K562 (cell line): ENCODE measurements at regions not wholly inside any gene's neighbourhood (a gene's known extent, or its start where the extent isn't known, plus 50 kb on each side); places are given as distances from the start of the nearest gene placed in this dataset.

Experiments
- ATAC-seq: fragments of 200-7000 bp; cut with Tn5 transposase; 3 replicates; pipeline ENCODE4 v1.9.1; 2020; ENCODE audit warnings: moderate library complexity
- BruUV-seq: library from RNA; stranded (reverse); fragments of 400-500 nt; replicated peaks from 2 replicates; lab custom pipeline; 2021; lab: Mats Ljungman, UMichigan
- CTCF ChIA-PET: fragments of 300-600 bp; formaldehyde crosslinking; extraction: SDS; loops from one replicate; lab custom pipeline; 2021; ENCODE audit warnings: low intra/inter-chr PET ratio; lab: Yijun Ruan, JAX
- POLR2A ChIA-PET: fragments of 300-600, 350-650 bp; sonication (Branson Sonifier 250); formaldehyde crosslinking; extraction: SDS; loops from one replicate; lab custom pipeline; 2021; ENCODE audit warnings: antibody characterized with exemption, inconsistent platforms; lab: Yijun Ruan, JAX
- DNase-seq, 4 experiments: peaks; one replicate each; pipeline versions ENCODE4 v3.0.0 to v3.0.0-alpha.2; 2011 to 2018; ENCODE audit warnings: low spot score in 3 of 4, mixed read lengths in 3 of 4; ENCODE audit errors: extremely low read depth in 1 of 4
- FAIRE-seq: peaks from 2 replicates; lab custom pipeline; 2011; peaks lifted over from hg19 to GRCh38; lab: Jason Lieb, UNC
- H2AFZ ChIP-seq: 2 replicates; pipeline ENCODE4 v1.6.0; 2011; ENCODE audit warnings: low read depth, low read length, control low read depth, inconsistent platforms
- H3K27ac ChIP-seq: fragments of 200-600 bp; 3 replicates; pipeline ENCODE4 v1.8.0; 2011; ENCODE audit warnings: low read depth, mild to moderate bottlenecking, control low read depth, inconsistent platforms, low read length, moderate library complexity, mixed read lengths; ENCODE audit errors: extremely low read depth
- H3K27me3 ChIP-seq, 2 experiments: fragments of 300-600 bp in 1 of 2; 2 replicates in 1 of 2; 3 replicates in 1 of 2; pipeline versions ENCODE4 v1.6.0 to v1.8.0; 2011; ENCODE audit warnings: inconsistent platforms in 2 of 2, low read length in 2 of 2, mild to moderate bottlenecking in 1 of 2, mixed read lengths in 1 of 2, moderate library complexity in 1 of 2; ENCODE audit not compliant: control insufficient read depth in 2 of 2, insufficient read depth in 2 of 2
- H3K36me3 ChIP-seq: fragments of 300-600 bp; 3 replicates; pipeline ENCODE4 v1.8.0; 2011; ENCODE audit warnings: mild to moderate bottlenecking, low read length, inconsistent platforms; ENCODE audit not compliant: control insufficient read depth, insufficient read depth
- H3K4me1 ChIP-seq, 2 experiments: fragments of 200-600 bp in 1 of 2; replicated peaks in 1 of 2; 2 replicates in 1 of 2; 3 replicates in 1 of 2; pipeline versions ENCODE4 v1.5.1 to v1.8.0; 2011; ENCODE audit warnings: inconsistent platforms in 2 of 2, low read length in 2 of 2, mild to moderate bottlenecking in 1 of 2, mixed read lengths in 1 of 2, moderate library complexity in 1 of 2; ENCODE audit not compliant: control insufficient read depth in 2 of 2, insufficient read depth in 2 of 2
- H3K4me2 ChIP-seq: 2 replicates; pipeline ENCODE4 v1.6.1; 2011; ENCODE audit warnings: low read length, control low read depth, inconsistent platforms, mixed read lengths; ENCODE audit not compliant: insufficient read depth
- H3K4me3 ChIP-seq: fragments of 200-600 bp; sonication (generic), shearing (Covaris generic); 2 replicates; pipeline ENCODE4 v1.5.1; 2016; ENCODE audit warnings: control low read depth, inconsistent platforms
- H3K79me2 ChIP-seq: fragments of 200-600 bp; 3 replicates; pipeline ENCODE4 v1.8.0; 2011; ENCODE audit warnings: low read length, inconsistent platforms; ENCODE audit not compliant: control insufficient read depth, insufficient read depth
- H3K9ac ChIP-seq, 2 experiments: 2 replicates each; pipeline versions ENCODE4 v1.6.0 to v1.6.1; 2011; ENCODE audit warnings: low read depth in 2 of 2, low read length in 2 of 2, control low read depth in 1 of 2, inconsistent platforms in 1 of 2, mild to moderate bottlenecking in 1 of 2, mixed read lengths in 1 of 2; ENCODE audit not compliant: insufficient read depth in 1 of 2
- H3K9me1 ChIP-seq: one replicate; pipeline ENCODE4 v1.6.0; 2011; ENCODE audit warnings: inconsistent platforms, mild to moderate bottlenecking, low read length, moderate library complexity; ENCODE audit not compliant: control insufficient read depth, insufficient read depth
- H3K9me3 ChIP-seq: replicated peaks from 2 replicates; pipeline ENCODE4 v1.5.1; 2011; ENCODE audit warnings: low read depth, low read length, inconsistent platforms; ENCODE audit not compliant: control insufficient read depth, insufficient read depth
- H4K20me1 ChIP-seq: replicated peaks from 2 replicates; pipeline ENCODE4 v1.6.1; 2011; ENCODE audit warnings: low read length, inconsistent platforms, mixed read lengths; ENCODE audit not compliant: control insufficient read depth, insufficient read depth
- ATF1 ChIP-seq, 2 experiments: fragments of 450-650 bp in 1 of 2; IDR thresholded peaks; 2 replicates each; pipeline ENCODE4 v1.6.1; 2016; ENCODE audit warnings: missing compliant biosample characterization in 1 of 2, missing genetic modification characterization in 1 of 2
- HSF4 ChIP-seq: fragments of 250-450 bp; sonication (Bioruptor Pico); IDR thresholded peaks from 2 replicates; pipeline ENCODE4 v2.1.2; 2022; ENCODE audit warnings: mild to moderate bottlenecking, moderate library complexity, borderline replicate concordance
- NR2C1 ChIP-seq, 2 experiments: fragments of 450-650 bp; IDR thresholded peaks; 2 replicates each; pipeline ENCODE4 v1.6.1; 2017; ENCODE audit warnings: mild to moderate bottlenecking in 2 of 2, antibody characterized with exemption in 1 of 2, inconsistent platforms in 1 of 2, missing compliant biosample characterization in 1 of 2, missing genetic modification characterization in 1 of 2
- RBM25 ChIP-seq: fragments of 200-400 bp; formaldehyde crosslinking; IDR thresholded peaks from 2 replicates; pipeline ENCODE4 v1.6.1; 2018; ENCODE audit warnings: low read length, low read depth, moderate library complexity; ENCODE audit not compliant: severe bottlenecking
- SMC3 ChIP-seq: conservative IDR thresholded peaks from 2 replicates; pipeline ENCODE4 v1.6.1; 2011; ENCODE audit warnings: low read depth, low read length, improper control_type of control experiment; ENCODE audit not compliant: insufficient read depth
- SRF ChIP-seq, 2 experiments: fragments of 250-450, 450-650 bp in 1 of 2; sonication (Bioruptor Pico) in 1 of 2; sonication (generic) in 1 of 2; formaldehyde crosslinking; IDR thresholded peaks; 2 replicates each; pipeline versions ENCODE4 v1.5.0 to v1.5.1; 2020 to 2022; ENCODE audit warnings: mild to moderate bottlenecking in 1 of 2, missing genetic modification reagents in 1 of 2
- XRCC5 ChIP-seq: fragments of 200-400 bp; formaldehyde crosslinking; IDR thresholded peaks from 2 replicates; pipeline ENCODE4 v1.6.1; 2017; ENCODE audit warnings: low read depth, mild to moderate bottlenecking, low read length
- ZNF644 ChIP-seq: fragments of 200-800 bp; sonication (Bioruptor generic); IDR thresholded peaks from 2 replicates; pipeline ENCODE4 v1.6.1; 2016; ENCODE audit warnings: low read depth, missing genetic modification characterization, missing compliant biosample characterization
- WGBS: fragments of 100-300 bp; shearing (Covaris generic); methylation state at CpG from one replicate; pipeline ENCODE4 v1.1.6; 2016; ENCODE audit warnings: low coverage, mixed read lengths; ENCODE audit not compliant: insufficient coverage; ENCODE audit errors: missing lambda C conversion rate; 5-methylcytosine and 5-hydroxymethylcytosine counted together
- in situ Hi-C: fragments of 300-500 bp; cut with MboI; formaldehyde crosslinking; loops from 4 replicates; pipeline ENCODE4 v1.15.0; 2018; ENCODE audit warnings: inconsistent platforms, mixed read lengths
- intact Hi-C: fragments of 100-400 bp; cut with micrococcal nuclease; formaldehyde crosslinking; loops from 2 replicates; pipeline ENCODE4 v1.14.2; 2022
- TF ChIP-seq, protein P1 (sequence below): fragments of 250-450 bp; sonication (Bioruptor Pico); IDR thresholded peaks from 2 replicates; pipeline ENCODE4 v1.8.0; 2022; ENCODE audit warnings: moderate library complexity, mild to moderate bottlenecking, inconsistent platforms

DNA sequence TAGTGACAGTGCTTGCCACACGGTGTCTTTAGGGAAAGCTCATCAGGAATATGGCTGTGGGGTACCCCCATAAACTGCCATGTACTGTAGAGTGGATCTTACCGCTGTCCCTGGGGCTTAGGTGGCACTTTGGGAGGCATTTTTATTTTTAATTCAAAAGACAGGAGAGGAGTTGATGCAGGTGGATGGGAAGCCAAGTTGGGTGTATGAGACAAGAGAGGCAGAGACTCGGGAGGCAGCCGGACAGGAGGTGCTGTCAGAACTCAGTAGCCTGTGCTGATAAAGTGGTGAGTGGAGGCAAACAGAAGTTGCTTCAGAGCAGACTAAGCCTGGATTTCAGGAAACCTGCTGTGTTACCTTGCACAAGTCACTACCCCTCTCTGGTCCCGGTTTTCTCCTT is 185.9 kb downstream of the TMEM132E start:
- H3K27me3 ChIP-seq = peaks cover 4% of the 10 kb centered on the region in 2 experiments; a peak in 4 of 5 replicates
- H3K4me2 ChIP-seq = no peak overlapping the region
- ATAC-seq (no peak), FAIRE-seq (no peak), DNase-seq (no peak)
- WGBS = 0% methylated on average over 5 of the region's 5 CpGs
- H2AFZ ChIP-seq = no peak overlapping the region
- intact Hi-C loops = no loop called here
- no peak overlapping the region for H3K9ac ChIP-seq
- H3K9me1 ChIP-seq = no peaks in the 10 kb centered on the region
- BruUV-seq = no TSS peak
- no peaks in the 10 kb centered on the region for H3K4me1 ChIP-seq
- no peaks in the 10 kb centered on the region for H3K79me2 ChIP-seq
- no peaks in the 10 kb centered on the region for H4K20me1 ChIP-seq
- no peak overlapping the region for H3K4me3 ChIP-seq
- H3K9me3 ChIP-seq = no peaks in the 10 kb centered on the region
- CTCF ChIA-PET = no interaction called here
- POLR2A ChIA-PET = interaction anchor here (0.7 kb wide), 1 partner anchor 82 kb away, joined by 3 read pairs; no protein-coding TSS in a partner anchor
- no peaks in the 10 kb centered on the region for H3K36me3 ChIP-seq
- TF ChIP-seq XRCC5 = no peak
- TF ChIP-seq SMC3 = no peak
- TF ChIP-seq, protein P1, sequence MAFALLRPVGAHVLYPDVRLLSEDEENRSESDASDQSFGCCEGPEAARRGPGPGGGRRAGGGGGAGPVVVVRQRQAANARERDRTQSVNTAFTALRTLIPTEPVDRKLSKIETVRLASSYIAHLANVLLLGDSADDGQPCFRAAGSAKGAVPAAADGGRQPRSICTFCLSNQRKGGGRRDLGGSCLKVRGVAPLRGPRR = no peak
- no peak for TF ChIP-seq HSF4 (CRISPR knock-in tag)
- TF ChIP-seq RBM25 = peak; percentile 75
- TF ChIP-seq NR2C1 (IDR thresholded peaks at IDR 0.05) = no peak
- TF ChIP-seq NR2C1 (tag; IDR thresholded peaks at IDR 0.05) = no peak
- TF ChIP-seq ATF1 (CRISPR knock-in tag; IDR thresholded peaks at IDR 0.05) = no peak
- TF ChIP-seq ATF1 (tag; IDR thresholded peaks at IDR 0.05) = no peak
- TF ChIP-seq SRF (CRISPR knock-in tag; IDR thresholded peaks at IDR 0.05) = no peak
- no peak for TF ChIP-seq ZNF644 (tag)
- TF ChIP-seq, all 486 proteins: peak for 1
- H3K27ac ChIP-seq = no peak overlapping the region
- in situ Hi-C loops = no loop called here
